Astrocyte of the cerebellum (primary cell): ENCODE measurements at regions not wholly inside any gene's neighbourhood (a gene's known extent, or its start where the extent isn't known, plus 50 kb on each side); places are given as distances from the start of the nearest gene placed in this dataset.

Source experiments
- DNase-seq: peaks from one replicate; pipeline ENCODE4 v3.0.0-alpha.2; 2011; ENCODE audit warnings: low read depth
- H3K4me3 ChIP-seq: 2 replicates; pipeline ENCODE4 v1.5.1; 2011; ENCODE audit warnings: mild to moderate bottlenecking, low read depth, low read length, moderate library complexity
- CTCF ChIP-seq: IDR thresholded peaks from 2 replicates; pipeline ENCODE4 v1.5.1; 2012; ENCODE audit warnings: low read length, low read depth, moderate library complexity, mild to moderate bottlenecking; ENCODE audit errors: missing control alignments
- in situ Hi-C: cut with HindIII; loops from 2 replicates; pipeline ENCODE4 v1.10.0; 2017; ENCODE audit warnings: low sequenced_read_pairs

DNA sequence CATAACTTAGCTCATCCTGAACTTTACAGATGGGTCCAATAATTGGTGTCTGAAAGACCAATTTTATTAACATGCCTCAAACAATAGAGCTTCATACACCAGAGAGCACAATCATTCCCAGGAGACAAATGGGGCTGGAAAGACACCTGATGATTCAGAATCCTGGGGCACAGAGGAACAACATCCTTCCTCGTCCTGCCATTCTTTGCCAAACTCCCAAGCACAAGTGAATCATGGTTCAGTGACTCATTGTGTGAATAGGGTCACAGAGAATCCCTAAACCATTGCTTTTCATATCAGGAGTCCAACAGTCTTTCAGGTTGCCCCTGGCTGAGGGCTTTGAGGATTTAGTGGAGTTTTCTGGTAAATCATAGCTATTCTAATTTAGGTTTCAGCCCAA lies 266.4 kb upstream of the BMP2 start:
- TF ChIP-seq CTCF = no peak
- H3K4me3 ChIP-seq = no peak overlapping the region
- peak; percentile 24 for DNase-seq
- in situ Hi-C loops = no loop called here

DNA sequence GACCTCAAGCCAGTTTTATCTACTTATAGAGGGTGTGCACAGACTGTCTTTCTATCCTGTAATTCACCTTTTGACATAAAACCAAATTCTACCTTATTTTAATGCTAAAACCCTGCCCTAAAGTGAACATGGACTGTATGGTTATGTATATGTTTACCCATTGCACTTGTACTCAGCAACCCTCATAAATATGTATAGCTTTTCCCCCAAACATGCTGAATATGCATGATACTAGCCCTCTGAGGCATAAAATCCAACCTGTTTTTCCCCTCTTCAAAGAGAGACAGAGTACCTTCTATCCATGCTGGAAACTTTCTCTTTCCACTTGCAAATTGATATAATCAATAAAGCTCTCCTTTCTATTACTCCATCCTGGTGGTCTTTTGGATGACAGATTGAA lies 267.9 kb upstream of the BMP2 start:
- in situ Hi-C loops = no loop called here
- H3K4me3 ChIP-seq = no peak overlapping the region
- no peak for TF ChIP-seq CTCF
- DNase-seq = no peak

- DNase-seq = no peak
- H3K4me3 ChIP-seq = no peak overlapping the region
- in situ Hi-C loops = no loop called here
- no peak for TF ChIP-seq CTCF
Observed at GRCh38 chr20:6496874-6497273, 270.6 kb upstream of the BMP2 start.

DNA sequence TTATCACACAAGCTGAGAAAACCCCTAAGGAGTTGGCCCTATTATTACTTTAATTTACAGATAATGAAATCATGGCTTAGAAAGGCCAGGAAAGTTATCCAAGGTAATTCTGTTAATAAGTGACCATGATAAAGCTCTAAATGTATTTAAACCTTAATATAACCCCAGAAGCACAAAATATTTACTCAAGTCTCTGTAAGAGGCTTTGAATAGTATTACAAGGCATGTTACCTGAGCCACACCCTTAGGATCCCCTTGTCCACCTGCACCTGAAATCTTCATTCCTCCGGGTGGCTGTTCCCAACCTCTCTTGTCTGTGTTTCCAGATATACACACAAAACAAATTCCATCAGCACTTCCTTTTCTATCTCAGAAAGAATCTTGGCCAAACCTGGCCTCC lies 271.6 kb upstream of the BMP2 start:
- no peak for TF ChIP-seq CTCF
- DNase-seq = no peak
- in situ Hi-C loops = no loop called here
- no peak overlapping the region for H3K4me3 ChIP-seq

DNA sequence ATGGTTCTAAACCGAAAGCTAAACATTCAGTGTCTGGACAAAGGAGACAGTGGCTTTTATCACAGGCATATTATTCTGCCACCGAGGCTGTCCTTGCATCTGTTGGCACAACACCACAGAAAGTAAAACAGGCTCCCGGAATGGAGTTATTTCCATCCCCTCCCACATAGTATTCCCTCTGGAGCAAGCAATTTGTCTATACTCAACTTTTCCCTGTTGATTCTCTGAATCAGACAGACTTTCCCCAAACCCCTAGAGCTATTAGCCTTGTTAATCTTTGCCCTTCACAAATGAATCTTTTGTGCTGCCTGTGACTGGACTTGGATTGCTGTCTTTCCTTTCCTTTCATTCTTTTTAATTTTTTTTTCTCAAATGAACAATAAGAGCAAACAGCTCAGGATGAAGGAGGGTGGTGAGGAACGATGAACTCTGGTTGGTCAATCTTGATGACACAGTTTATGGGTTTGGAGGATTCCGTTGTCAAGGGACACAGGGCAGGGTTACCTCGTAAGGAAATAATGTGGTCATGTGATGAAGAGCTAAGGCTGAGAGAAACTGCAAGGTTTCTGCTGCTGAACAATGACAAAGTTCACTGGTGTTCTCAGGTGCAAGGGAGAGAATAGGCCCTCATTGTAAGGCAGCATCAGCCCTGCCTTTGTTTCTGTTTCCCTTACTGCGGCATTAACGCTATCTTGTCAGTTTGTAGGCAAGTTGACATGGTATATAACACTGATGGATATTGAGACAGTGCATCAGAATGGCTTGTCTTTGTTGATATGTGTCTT lies 275.0 kb upstream of the BMP2 start:
- in situ Hi-C loops = no loop called here
- no peak for DNase-seq
- no peak for TF ChIP-seq CTCF
- no peak overlapping the region for H3K4me3 ChIP-seq

DNA sequence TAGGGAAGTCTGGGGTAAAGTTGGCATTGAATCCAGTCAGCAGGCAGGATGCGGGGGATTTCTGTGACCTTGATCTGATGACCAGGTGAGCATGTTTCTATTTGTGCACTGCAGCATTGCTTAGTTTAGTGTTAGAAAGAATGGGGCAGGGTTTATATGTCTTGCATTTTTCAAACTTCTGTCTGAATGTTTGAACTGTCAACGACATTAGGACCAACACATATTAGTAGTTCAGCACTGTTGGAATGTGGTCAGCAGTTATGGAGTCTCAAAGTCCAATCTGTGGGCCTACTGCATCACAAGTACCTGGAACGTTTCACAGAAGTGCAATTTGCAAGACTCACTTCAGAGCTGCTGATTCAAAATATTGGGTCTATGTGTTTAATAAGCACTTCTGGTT lies 276.6 kb upstream of the BMP2 start:
- in situ Hi-C loops = no loop called here
- no peak overlapping the region for H3K4me3 ChIP-seq
- TF ChIP-seq CTCF = no peak
- DNase-seq = no peak
